Heart right ventricle (tissue), 16 donors: ENCODE measurements at regions not wholly inside any gene's neighbourhood (a gene's known extent, or its start where the extent isn't known, plus 50 kb on each side); places are given as distances from the start of the nearest gene placed in this dataset.

ENCODE experiments used
- ATAC-seq, 8 donors: fragments of 200-7000 bp; cut with Tn5 transposase; one replicate each; pipeline ENCODE4 v1.9.1; 2020; ENCODE audit warnings: mild to moderate bottlenecking in 8 of 8, moderate library complexity in 8 of 8, moderate number of reproducible peaks in 1 of 8
- DNase-seq, 2 donors: peaks; one replicate each; pipeline ENCODE4 v3.0.0-alpha.2; 2020
- H3K27ac ChIP-seq, 10 donors: fragments of 200-600 bp; sonication (generic) in 2 of 10; one replicate each; pipeline versions ENCODE4 v1.5.0 to v1.8.0; 2020 to 2022; ENCODE audit warnings: mild to moderate bottlenecking in 3 of 10
- H3K27me3 ChIP-seq, 7 donors: fragments of 200-600 bp; one replicate each; pipeline ENCODE4 v1.8.0; 2021 to 2022; ENCODE audit warnings: mild to moderate bottlenecking in 2 of 7
- H3K36me3 ChIP-seq, 9 donors: fragments of 200-600 bp; sonication (generic) in 1 of 9; one replicate each; pipeline versions ENCODE4 v1.5.0 to v1.8.0; 2020 to 2022; ENCODE audit warnings: mild to moderate bottlenecking in 2 of 9
- H3K4me1 ChIP-seq, 9 donors: fragments of 200-600 bp; sonication (generic) in 1 of 9; one replicate each; pipeline versions ENCODE4 v1.5.0 to v1.8.0; 2020 to 2022; ENCODE audit warnings: mild to moderate bottlenecking in 4 of 9
- H3K4me3 ChIP-seq, 10 donors: fragments of 200-600 bp; sonication (generic) in 2 of 10; one replicate each; pipeline versions ENCODE4 v1.5.0 to v1.8.0; 2020 to 2022; ENCODE audit warnings: mild to moderate bottlenecking in 7 of 10, moderate library complexity in 2 of 10
- H3K9me3 ChIP-seq, 11 donors: fragments of 200-600 bp in 10 of 11; sonication (generic) in 2 of 11; one replicate each; pipeline versions ENCODE4 v1.5.0 to v1.8.0; 2013 to 2022; ENCODE audit warnings: mild to moderate bottlenecking in 2 of 11, control low read depth in 1 of 11, moderate library complexity in 1 of 11
- WGBS, 2 donors: extraction: QIAGEN DNeasy Blood & Tissue Kit; methylation state at CpG; one replicate each; pipeline ENCODE4 v1.1.7; 2013; ENCODE audit warnings: inconsistent platforms in 1 of 2; 5-methylcytosine and 5-hydroxymethylcytosine counted together
- intact Hi-C, 10 donors: fragments of 100-400 bp; cut with DNase I; formaldehyde crosslinking; loops; one replicate each; pipeline versions ENCODE4 v1.11.1 to v1.14.2; 2022
- TF ChIP-seq, protein P1 (sequence below), 9 donors: fragments of 200-600 bp; sonication (generic) in 2 of 9; IDR thresholded peaks; one replicate each; pipeline versions ENCODE4 v1.5.0 to v1.8.0; 2021 to 2022; ENCODE audit warnings: antibody characterized with exemption in 9 of 9, mild to moderate bottlenecking in 5 of 9, moderate library complexity in 1 of 9
- donor health status: Arrhythmogenic right ventricular cardiomyopathy.
- donor health status: ischemic (EF 13 %, LVEDD 7.1; RV severe dilation, severe dysfunction).
- donor health status: healthy with polysubstance abuse.
- donor health status: DM: no; HTN: yes; CAD: no.
- donor health status: DM: no; HTN: no; CAD: no.
- donor health status: ischemic (EF 25% LVEDD 6.9; RV normal size, moderate dysfunction).
- donor health status: ischemic (EF 25% LVEDD 5.7; RV mildly dilated, moderate dysfunction).
- donor health status: healthy.
- donor health status: DM: yes; HTN: yes; CAD: no.
- donor health status: Ischemic cardiomyopathy.
- donor health status: ischemic (EF 35%, LVEDD 5.7; RV mildly dilated, moderate dysfunction).
- donor health status: nonischemic (EF 11% LVEDD 7.7; RV severe dilation, severe dysfunction).
- donor health status: DM: yes; HTN: yes; CAD: no.
- donor health status: PGD.
- donor health status: ischemic (EF 29% LVEDD 5.4; RV normal size, mild dysfunction).
- donor health status: nonischemic (EF 23%, LVEDD 6.1; RV moderate dilation, normal function).

DNA sequence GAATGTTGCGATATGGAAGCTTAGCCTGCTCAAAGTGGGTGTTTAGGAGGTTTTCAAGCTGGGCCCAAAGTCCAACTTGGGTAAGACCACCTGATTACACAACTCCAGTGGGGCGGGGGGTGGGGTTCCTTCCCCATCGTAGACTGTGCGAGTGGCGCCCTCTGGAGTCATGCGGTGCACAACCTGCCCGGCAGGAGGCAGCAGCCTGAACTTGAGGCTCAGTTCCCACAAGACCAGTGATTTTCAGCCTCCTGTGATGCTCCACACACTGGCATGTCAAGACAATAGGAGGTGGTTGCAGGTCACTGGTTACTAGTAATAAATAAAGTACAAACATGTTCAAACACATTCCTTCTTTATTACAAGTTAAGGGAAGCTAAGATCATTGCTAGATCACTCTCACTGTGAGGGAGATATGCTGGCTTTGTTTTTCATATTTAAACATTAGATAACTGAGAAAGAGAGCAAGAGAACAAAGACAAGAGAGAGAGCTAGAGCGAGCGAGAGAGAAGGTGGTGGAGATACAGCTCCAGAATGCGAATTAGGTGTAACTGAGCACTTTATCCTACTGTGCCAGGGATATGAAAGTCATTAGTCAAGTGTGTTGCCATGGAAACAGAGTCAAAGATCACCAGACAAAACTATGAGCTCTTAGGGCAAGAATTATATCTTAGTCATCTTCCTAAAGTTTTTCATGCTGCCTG, 97.4 kb upstream of the BMPER start:
- intact Hi-C loops = no loop called here

DNA sequence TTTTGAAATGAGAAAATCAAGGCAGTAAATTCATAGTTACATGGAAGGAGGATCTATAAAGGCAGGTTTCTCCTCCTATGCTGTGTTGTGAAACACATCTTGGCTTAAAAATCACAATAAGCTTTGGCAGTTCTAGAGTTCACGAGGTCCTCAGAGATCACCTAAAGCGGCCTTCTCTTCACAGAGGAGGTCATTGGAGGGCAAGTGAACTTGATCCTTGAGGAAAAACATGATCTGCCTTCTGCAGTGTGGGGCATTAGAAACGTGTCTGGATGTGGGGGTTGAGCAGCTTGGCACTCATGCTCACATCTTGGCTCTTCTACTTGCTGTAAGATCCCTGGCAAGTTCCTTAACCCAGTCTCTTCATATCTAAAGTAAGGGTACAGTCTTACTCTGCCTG, 96.1 kb upstream of the BMPER start:
- ATAC-seq = no peak
- DNase-seq = no peak
- Histone ChIP-seq H3K36me3 (no peaks in the 10 kb centered on the region), H3K4me1 (peaks cover 0 to 29% (median 16%) of the 10 kb centered on the region in 9 donors), H3K9me3 (no peaks in the 10 kb centered on the region), H3K27ac (no peak overlapping the region), H3K27me3 (no peaks in the 10 kb centered on the region), H3K4me3 (no peak overlapping the region)
- TF ChIP-seq, protein P1, sequence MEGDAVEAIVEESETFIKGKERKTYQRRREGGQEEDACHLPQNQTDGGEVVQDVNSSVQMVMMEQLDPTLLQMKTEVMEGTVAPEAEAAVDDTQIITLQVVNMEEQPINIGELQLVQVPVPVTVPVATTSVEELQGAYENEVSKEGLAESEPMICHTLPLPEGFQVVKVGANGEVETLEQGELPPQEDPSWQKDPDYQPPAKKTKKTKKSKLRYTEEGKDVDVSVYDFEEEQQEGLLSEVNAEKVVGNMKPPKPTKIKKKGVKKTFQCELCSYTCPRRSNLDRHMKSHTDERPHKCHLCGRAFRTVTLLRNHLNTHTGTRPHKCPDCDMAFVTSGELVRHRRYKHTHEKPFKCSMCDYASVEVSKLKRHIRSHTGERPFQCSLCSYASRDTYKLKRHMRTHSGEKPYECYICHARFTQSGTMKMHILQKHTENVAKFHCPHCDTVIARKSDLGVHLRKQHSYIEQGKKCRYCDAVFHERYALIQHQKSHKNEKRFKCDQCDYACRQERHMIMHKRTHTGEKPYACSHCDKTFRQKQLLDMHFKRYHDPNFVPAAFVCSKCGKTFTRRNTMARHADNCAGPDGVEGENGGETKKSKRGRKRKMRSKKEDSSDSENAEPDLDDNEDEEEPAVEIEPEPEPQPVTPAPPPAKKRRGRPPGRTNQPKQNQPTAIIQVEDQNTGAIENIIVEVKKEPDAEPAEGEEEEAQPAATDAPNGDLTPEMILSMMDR (IDR thresholded peaks at IDR 0.05) = no peak
- intact Hi-C loops = no loop called here
- 66 to 77% methylated on average over 3 of the region's 3 CpGs for WGBS, 2 donors

More for the DNA sequence above, 97.4 kb upstream of the BMPER start:
- no peaks in the 10 kb centered on the region for H3K27me3 ChIP-seq
- ATAC-seq (no peak), DNase-seq (peak in 1 of 2 donors; percentile 18)
- H3K27ac ChIP-seq = no peak overlapping the region
- TF ChIP-seq, protein P1 (IDR thresholded peaks at IDR 0.05) = peak in 3 of 9 donors; percentile 12 to 19 (median 15)
- H3K4me1 ChIP-seq = peaks cover 0 to 24% (median 13%) of the 10 kb centered on the region in 9 donors
- no peaks in the 10 kb centered on the region for H3K36me3 ChIP-seq
- no peak overlapping the region for H3K4me3 ChIP-seq
- no peaks in the 10 kb centered on the region for H3K9me3 ChIP-seq
- 60 to 73% methylated on average over 10 of the region's 10 CpGs for WGBS, 2 donors

DNA sequence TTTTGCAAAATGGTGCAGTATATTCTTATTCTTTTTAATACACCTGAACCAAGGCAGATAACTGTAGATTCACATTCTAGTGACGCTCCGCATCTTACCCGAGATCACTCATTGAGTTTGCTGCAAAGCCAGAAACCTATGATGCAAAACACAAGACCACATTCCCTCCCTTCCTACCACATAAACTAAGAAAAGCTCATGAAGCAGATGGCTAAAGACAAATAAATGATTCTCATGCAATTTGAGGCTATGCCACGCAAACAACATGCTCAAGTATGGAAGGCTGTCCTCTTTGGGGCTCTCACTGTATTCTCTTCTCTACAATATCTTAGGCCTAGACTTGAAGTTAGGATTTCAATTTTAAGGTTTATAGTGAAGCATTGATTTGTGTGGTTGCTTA, 95.0 kb upstream of the BMPER start:
- peaks cover 0 to 33% (median 16%) of the 10 kb centered on the region in 9 donors for H3K4me1 ChIP-seq
- 99% methylated on average over 4 of the region's 4 CpGs for WGBS, 2 donors
- no peaks in the 10 kb centered on the region for H3K9me3 ChIP-seq
- H3K27me3 ChIP-seq = no peaks in the 10 kb centered on the region
- no peaks in the 10 kb centered on the region for H3K36me3 ChIP-seq
- DNase-seq = no peak
- no peak for ATAC-seq
- TF ChIP-seq, protein P1 (IDR thresholded peaks at IDR 0.05) = no peak
- no peak overlapping the region for H3K4me3 ChIP-seq
- no peak overlapping the region for H3K27ac ChIP-seq
- intact Hi-C loops = loop anchor here in 1 of 10 donors (5.0 kb wide), 1 partner anchor 48 kb away; no protein-coding TSS in a partner anchor

DNA sequence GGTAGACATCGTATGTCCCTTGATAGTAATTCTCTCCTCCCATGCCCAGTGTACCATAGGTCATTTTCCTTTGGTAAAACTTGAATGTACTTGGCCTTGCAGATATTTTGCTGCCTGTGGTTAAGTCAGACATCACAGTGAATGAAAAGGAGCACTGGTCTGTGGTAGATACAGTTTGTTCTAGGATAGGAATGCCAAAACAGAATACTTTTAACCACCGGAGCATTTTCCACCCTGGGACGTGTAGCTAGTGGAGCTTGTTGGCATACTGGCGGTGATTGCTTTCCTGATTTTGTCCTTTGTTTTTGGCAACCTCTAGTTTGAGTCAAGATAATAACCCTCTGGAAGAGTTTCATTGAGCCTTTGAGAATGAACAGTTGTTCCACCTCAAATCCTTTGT, 92.0 kb upstream of the BMPER start:
- H3K4me1 ChIP-seq = peaks cover 0 to 21% (median 6%) of the 10 kb centered on the region in 9 donors
- no peaks in the 10 kb centered on the region for H3K27me3 ChIP-seq
- ATAC-seq (no peak), DNase-seq (no peak)
- H3K9me3 ChIP-seq = no peaks in the 10 kb centered on the region
- H3K27ac ChIP-seq = peak overlapping the region in 1 of 10 donors; percentile 49
- no peaks in the 10 kb centered on the region for H3K36me3 ChIP-seq
- no peak overlapping the region for H3K4me3 ChIP-seq
- intact Hi-C loops = loop anchor here in 1 of 10 donors (5.0 kb wide), 1 partner anchor 51 kb away; no protein-coding TSS in a partner anchor
- WGBS, 2 donors = 77 to 78% methylated on average over 4 of the region's 4 CpGs
- TF ChIP-seq, protein P1 (IDR thresholded peaks at IDR 0.05) = no peak
